Limb (tissue), 2 donors: ENCODE measurements at regions not wholly inside any gene's neighbourhood (a gene's known extent, or its start where the extent isn't known, plus 50 kb on each side); places are given as distances from the start of the nearest gene placed in this dataset.
"Not testable (repeated sequence)": the region's sequence is repeated elsewhere in the genome, so short reads cannot be mapped to it uniquely, and the experiment has no call there.

Experiments
- DNase-seq, 2 donors: peaks; one replicate each; pipeline ENCODE4 v3.0.0-alpha.2; 2016; ENCODE audit errors: extremely low spot score in 2 of 2

- DNase-seq = no peak
Observed at GRCh38 chr11:87473174-87473573, 435.4 kb downstream of the TMEM135 start.

- DNase-seq = peak in 1 of 2 donors; percentile 67
Observed at GRCh38 chr11:87466223-87466622, 428.5 kb downstream of the TMEM135 start.

- DNase-seq = peak in 1 of 2 donors; percentile 48
Observed at GRCh38 chr11:87465716-87466115, 428.0 kb downstream of the TMEM135 start.

- DNase-seq = no peak
Observed at GRCh38 chr11:87463486-87464102, 425.9 kb downstream of the TMEM135 start.

GRCh38 chr11:87462171-87462570, 424.4 kb downstream of the TMEM135 start:
- no peak for DNase-seq

GRCh38 chr11:87460842-87461637, 423.3 kb downstream of the TMEM135 start:
- no peak for DNase-seq

GRCh38 chr11:87460279-87460678, 422.5 kb downstream of the TMEM135 start:
- no peak for DNase-seq

- DNase-seq = no peak
Observed at GRCh38 chr11:87459351-87459750, 421.6 kb downstream of the TMEM135 start.

GRCh38 chr11:87456499-87456898, 418.8 kb downstream of the TMEM135 start:
- no peak for DNase-seq

GRCh38 chr11:87455180-87455579, 417.4 kb downstream of the TMEM135 start:
- DNase-seq = no peak

GRCh38 chr11:87454241-87454640, 416.5 kb downstream of the TMEM135 start:
- no peak for DNase-seq

- no peak for DNase-seq
Observed at GRCh38 chr11:87453531-87454089, 415.9 kb downstream of the TMEM135 start.

- not testable (repeated sequence) for DNase-seq
Observed at GRCh38 chr11:87452025-87452424, 414.3 kb downstream of the TMEM135 start.

GRCh38 chr11:87451395-87451794, 413.7 kb downstream of the TMEM135 start:
- no peak for DNase-seq

GRCh38 chr11:87447606-87448005, 409.9 kb downstream of the TMEM135 start:
- no peak for DNase-seq

- DNase-seq = no peak
Observed at GRCh38 chr11:87444993-87445392, 407.3 kb downstream of the TMEM135 start.

GRCh38 chr11:87443707-87444106, 406.0 kb downstream of the TMEM135 start:
- no peak for DNase-seq

- DNase-seq = peak in 1 of 2 donors; percentile 64
Observed at GRCh38 chr11:87440076-87440770, 402.5 kb downstream of the TMEM135 start.

GRCh38 chr11:87438416-87438815, 400.7 kb downstream of the TMEM135 start:
- DNase-seq = no peak

GRCh38 chr11:87437844-87438223, 400.1 kb downstream of the TMEM135 start:
- no peak for DNase-seq

- DNase-seq = no peak
Observed at GRCh38 chr11:87437133-87437843, 399.6 kb downstream of the TMEM135 start.
